Tibial artery (tissue), 4 donors: ENCODE measurements at regions not wholly inside any gene's neighbourhood (a gene's known extent, or its start where the extent isn't known, plus 50 kb on each side); places are given as distances from the start of the nearest gene placed in this dataset.

Experiments used
- DNase-seq, 2 donors: peaks; one replicate each; pipeline ENCODE4 v3.0.0-alpha.2; 2019
- H3K27ac ChIP-seq, 2 donors: fragments of 200-600 bp; sonication (generic) in 1 of 2; 1 replicate in 1 of 2; 2 replicates in 1 of 2; pipeline ENCODE4 v1.5.1; 2018 to 2019; ENCODE audit warnings: mild to moderate bottlenecking in 1 of 2
- H3K27me3 ChIP-seq, 2 donors: fragments of 200-600 bp; sonication (generic) in 1 of 2; one replicate each; pipeline versions ENCODE4 v1.5.1 to v1.6.0; 2016 to 2019
- H3K36me3 ChIP-seq, 3 donors: fragments of 200-600 bp; sonication (generic) in 2 of 3; one replicate each; pipeline ENCODE4 v1.5.1; 2016 to 2019; ENCODE audit warnings: mild to moderate bottlenecking in 2 of 3
- H3K4me1 ChIP-seq, 4 donors: fragments of 200-600 bp; sonication (generic) in 2 of 4; 1 replicate in 3 of 4; 2 replicates in 1 of 4; pipeline ENCODE4 v1.5.1; 2016 to 2019
- H3K4me3 ChIP-seq, 2 donors: fragments of 200-600 bp; sonication (generic) in 1 of 2; 1 replicate in 1 of 2; 2 replicates in 1 of 2; pipeline ENCODE4 v1.5.1; 2018 to 2019; ENCODE audit warnings: mild to moderate bottlenecking in 2 of 2
- H3K9me3 ChIP-seq, 3 donors: fragments of 200-600 bp; sonication (generic) in 1 of 3; one replicate each; pipeline ENCODE4 v1.5.1; 2016 to 2019
- intact Hi-C: fragments of 100-400 bp; cut with DNase I; formaldehyde crosslinking; loops from one replicate; pipeline ENCODE4 v1.15.0; 2023; ENCODE audit warnings: low total_unique reads
- TF ChIP-seq, protein P1 (sequence below), 2 experiments: fragments of 200-600 bp in 1 of 2; fragments of 450-650 bp in 1 of 2; IDR thresholded peaks; one replicate each; pipeline ENCODE4 v1.5.1; 2017 to 2019; ENCODE audit warnings: antibody characterized with exemption in 2 of 2, mild to moderate bottlenecking in 1 of 2, moderate library complexity in 1 of 2

DNA sequence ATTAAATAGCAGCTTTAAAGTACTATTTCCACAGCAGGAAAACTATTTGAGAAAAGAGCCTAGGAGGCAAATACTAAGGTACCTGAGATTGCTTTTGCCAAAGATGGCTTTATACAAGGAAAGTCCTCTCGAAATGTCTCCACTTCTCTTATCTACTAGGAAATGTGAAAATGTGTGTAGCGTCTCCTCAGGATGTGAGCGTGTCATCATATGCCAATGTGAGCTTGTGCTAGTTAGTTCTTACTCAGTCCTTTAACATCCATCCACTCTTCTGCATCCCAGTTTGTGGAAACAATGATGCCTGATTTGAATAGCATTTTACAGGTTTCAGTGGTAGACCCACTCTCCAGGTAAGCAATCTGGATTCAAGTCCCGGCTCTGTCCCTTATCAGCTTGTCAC lies 421.0 kb downstream of the DYNC2H1 start:
- Histone ChIP-seq H3K27ac (no peak overlapping the region), H3K9me3 (no peaks in the 10 kb centered on the region), H3K4me3 (no peak overlapping the region), H3K27me3 (no peaks in the 10 kb centered on the region), H3K36me3 (no peaks in the 10 kb centered on the region), H3K4me1 (no peaks in the 10 kb centered on the region)
- no peak for DNase-seq
- TF ChIP-seq, protein P1, sequence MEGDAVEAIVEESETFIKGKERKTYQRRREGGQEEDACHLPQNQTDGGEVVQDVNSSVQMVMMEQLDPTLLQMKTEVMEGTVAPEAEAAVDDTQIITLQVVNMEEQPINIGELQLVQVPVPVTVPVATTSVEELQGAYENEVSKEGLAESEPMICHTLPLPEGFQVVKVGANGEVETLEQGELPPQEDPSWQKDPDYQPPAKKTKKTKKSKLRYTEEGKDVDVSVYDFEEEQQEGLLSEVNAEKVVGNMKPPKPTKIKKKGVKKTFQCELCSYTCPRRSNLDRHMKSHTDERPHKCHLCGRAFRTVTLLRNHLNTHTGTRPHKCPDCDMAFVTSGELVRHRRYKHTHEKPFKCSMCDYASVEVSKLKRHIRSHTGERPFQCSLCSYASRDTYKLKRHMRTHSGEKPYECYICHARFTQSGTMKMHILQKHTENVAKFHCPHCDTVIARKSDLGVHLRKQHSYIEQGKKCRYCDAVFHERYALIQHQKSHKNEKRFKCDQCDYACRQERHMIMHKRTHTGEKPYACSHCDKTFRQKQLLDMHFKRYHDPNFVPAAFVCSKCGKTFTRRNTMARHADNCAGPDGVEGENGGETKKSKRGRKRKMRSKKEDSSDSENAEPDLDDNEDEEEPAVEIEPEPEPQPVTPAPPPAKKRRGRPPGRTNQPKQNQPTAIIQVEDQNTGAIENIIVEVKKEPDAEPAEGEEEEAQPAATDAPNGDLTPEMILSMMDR (IDR thresholded peaks at IDR 0.05) = no peak
- intact Hi-C loops = no loop called here

DNA sequence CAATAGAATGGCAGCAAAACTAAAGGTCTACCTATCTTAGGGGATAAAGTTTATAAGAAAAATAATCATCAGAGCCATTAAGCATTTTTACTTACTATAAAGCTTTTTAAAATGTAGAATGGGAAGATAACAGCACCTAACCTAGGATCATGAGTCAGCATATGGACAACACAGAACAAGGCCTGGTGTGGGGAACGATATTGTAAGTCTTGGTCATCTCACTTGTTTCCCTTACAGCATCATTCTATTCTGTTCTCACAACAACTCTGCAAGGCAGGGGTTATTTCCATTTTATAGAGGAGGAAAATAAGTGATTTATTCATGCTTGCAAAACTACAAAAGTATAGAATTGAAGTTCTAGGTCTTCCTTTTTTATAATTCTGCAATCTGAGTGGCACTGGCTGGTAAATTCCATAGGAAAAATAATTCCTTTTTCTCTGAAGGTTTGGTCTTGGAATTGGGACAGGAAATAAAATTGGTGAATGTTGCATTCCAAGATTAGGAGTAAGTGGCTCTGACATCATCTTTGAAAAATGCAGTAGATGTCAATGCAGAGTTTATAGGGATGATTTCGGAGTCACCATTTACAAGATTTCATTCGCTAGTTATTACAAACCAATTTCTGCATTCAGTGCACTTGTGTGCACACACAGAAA lies 423.0 kb downstream of the DYNC2H1 start:
- H3K4me1 ChIP-seq = peaks cover 0 to 8% (median 1%) of the 10 kb centered on the region in 4 donors
- DNase-seq = no peak
- intact Hi-C loops = no loop called here
- no peaks in the 10 kb centered on the region for H3K9me3 ChIP-seq
- H3K4me3 ChIP-seq = no peak overlapping the region
- TF ChIP-seq, protein P1 (IDR thresholded peaks at IDR 0.05) = no peak
- H3K36me3 ChIP-seq = no peaks in the 10 kb centered on the region
- no peaks in the 10 kb centered on the region for H3K27me3 ChIP-seq
- no peak overlapping the region for H3K27ac ChIP-seq

DNA sequence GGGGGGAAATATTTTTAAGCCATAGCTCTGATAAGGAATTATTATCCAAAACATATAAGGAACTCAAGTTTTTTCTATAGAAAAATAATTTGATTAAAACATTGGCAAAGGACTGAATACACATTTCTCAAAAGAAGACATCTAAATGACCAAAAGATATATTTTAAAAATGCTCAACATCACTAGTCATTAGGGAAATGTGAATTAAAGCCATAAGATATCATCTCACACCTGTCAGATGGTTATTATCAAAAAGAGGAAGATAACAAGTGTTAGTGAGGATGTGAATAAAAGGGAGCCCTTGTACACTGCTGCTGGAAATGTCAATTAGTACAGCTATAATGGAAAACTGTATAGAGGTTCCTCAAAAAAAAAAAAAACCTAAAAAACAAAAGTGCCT lies 425.0 kb downstream of the DYNC2H1 start:
- H3K36me3 ChIP-seq = no peaks in the 10 kb centered on the region
- DNase-seq = no peak
- intact Hi-C loops = no loop called here
- no peak overlapping the region for H3K27ac ChIP-seq
- H3K4me3 ChIP-seq = no peak overlapping the region
- H3K9me3 ChIP-seq = no peaks in the 10 kb centered on the region
- H3K27me3 ChIP-seq = no peaks in the 10 kb centered on the region
- H3K4me1 ChIP-seq = peaks cover 0 to 8% (median 1%) of the 10 kb centered on the region in 4 donors
- TF ChIP-seq, protein P1 (IDR thresholded peaks at IDR 0.05) = no peak

DNA sequence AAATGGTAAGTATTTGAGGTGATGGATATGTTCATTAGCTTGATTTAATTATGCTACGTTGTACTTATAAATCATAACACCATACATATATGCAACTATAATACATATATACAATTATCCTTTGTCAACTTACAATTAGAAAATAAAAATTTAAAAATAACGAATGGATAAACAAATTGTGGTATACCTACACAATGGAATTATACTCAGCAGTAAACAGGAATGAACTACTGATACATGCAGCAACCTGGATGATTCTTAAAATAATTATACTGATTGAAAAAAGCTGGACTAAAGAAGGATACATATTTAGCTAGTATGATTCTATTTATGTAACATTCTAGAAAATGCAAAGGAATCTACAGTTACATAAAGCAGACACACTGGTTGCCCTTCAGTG lies 425.7 kb downstream of the DYNC2H1 start:
- DNase-seq = no peak
- intact Hi-C loops = no loop called here
- H3K9me3 ChIP-seq = no peaks in the 10 kb centered on the region
- TF ChIP-seq, protein P1 (IDR thresholded peaks at IDR 0.05) = no peak
- no peaks in the 10 kb centered on the region for H3K36me3 ChIP-seq
- no peaks in the 10 kb centered on the region for H3K27me3 ChIP-seq
- H3K4me3 ChIP-seq = no peak overlapping the region
- H3K4me1 ChIP-seq = peaks cover 0 to 8% (median 1%) of the 10 kb centered on the region in 4 donors
- no peak overlapping the region for H3K27ac ChIP-seq

DNA sequence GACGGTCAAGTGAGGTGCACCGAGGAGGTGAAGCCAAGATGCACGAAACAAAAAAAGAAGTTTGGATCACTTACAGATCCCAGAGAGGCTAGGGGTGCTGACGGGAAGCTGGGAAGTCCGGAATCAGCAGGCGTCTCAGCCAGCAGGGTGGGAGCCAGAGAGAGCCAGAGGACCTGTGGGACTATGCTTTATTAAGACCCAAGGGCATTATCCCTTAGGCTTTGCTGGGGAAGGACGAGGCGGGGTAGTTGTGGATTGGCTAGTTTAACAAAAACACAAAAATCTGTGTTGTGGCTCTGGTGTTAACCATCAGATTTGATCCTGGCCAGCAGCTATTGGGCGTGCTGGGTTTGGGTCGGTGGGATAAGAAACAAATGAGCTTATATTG lies 427.1 kb downstream of the DYNC2H1 start:
- no peaks in the 10 kb centered on the region for H3K27me3 ChIP-seq
- intact Hi-C loops = no loop called here
- H3K4me3 ChIP-seq = peak overlapping the region; percentile 27 to 31
- H3K27ac ChIP-seq = peak overlapping the region in 1 of 2 donors; percentile 36
- peaks cover 0 to 8% (median 1%) of the 10 kb centered on the region in 4 donors for H3K4me1 ChIP-seq
- TF ChIP-seq, protein P1 (IDR thresholded peaks at IDR 0.05) = no peak
- H3K9me3 ChIP-seq = peaks cover 0 to 2% (median 0%) of the 10 kb centered on the region in 3 donors
- H3K36me3 ChIP-seq = no peaks in the 10 kb centered on the region
- DNase-seq = no peak
